Erythroblast (primary cell): ENCODE measurements at regions not wholly inside any gene's neighbourhood (a gene's known extent, or its start where the extent isn't known, plus 50 kb on each side); places are given as distances from the start of the nearest gene placed in this dataset.

Experiments
- GATA1 ChIP-seq: IDR thresholded peaks from 2 replicates; pipeline ENCODE4 v1.6.1; 2011; ENCODE audit warnings: low read depth, mild to moderate bottlenecking, control low read depth, low read length, moderate library complexity
- POLR2A ChIP-seq: IDR thresholded peaks from 2 replicates; pipeline ENCODE4 v1.6.1; 2011; ENCODE audit warnings: mild to moderate bottlenecking, low read length

DNA sequence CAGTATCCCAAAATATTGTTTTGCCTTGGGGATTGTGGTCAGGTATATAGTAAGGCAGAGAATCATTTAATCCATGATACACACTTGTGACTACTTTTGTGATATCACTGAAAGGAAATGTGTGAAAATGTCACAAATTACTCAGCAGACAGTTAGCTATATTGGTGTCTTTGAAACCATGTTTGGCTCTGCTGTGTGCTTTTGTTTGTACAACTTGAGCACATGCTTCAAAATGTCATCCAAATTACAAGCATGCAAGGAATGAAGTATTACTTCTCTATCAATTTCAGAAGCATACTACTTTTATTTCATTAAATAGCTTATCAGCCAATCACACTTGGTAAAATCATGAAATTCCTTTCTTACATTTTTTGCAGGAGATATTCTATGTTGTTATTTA lies 619.0 kb upstream of the AGTR1 start:
- TF ChIP-seq POLR2A (no peak), GATA1 (no peak)
